ENCODE measurements at regions not wholly inside any gene's neighbourhood (a gene's known extent, or its start where the extent isn't known, plus 50 kb on each side); places are given as distances from the start of the nearest gene placed in this dataset.

DNA sequence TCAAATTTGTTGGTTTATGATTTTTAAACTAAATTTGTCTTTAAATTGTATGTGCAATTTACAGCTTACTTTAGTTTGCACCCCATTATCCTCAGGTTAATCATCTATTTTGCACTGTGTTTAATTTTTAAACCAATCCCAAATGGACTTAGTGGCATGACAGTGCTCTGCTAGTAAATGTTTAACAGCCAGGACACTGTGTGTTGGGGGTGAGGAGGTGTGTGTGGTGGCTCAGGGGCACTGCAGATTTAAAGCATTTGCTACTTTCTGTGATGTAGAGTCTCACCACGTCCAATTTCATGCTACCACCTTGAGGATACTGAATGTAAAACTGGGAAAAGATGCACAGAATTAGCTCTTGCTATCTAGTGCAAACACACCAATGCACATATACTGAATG is 225.7 kb downstream of the HAO1 start:
- TF ChIP-seq, protein P1, sequence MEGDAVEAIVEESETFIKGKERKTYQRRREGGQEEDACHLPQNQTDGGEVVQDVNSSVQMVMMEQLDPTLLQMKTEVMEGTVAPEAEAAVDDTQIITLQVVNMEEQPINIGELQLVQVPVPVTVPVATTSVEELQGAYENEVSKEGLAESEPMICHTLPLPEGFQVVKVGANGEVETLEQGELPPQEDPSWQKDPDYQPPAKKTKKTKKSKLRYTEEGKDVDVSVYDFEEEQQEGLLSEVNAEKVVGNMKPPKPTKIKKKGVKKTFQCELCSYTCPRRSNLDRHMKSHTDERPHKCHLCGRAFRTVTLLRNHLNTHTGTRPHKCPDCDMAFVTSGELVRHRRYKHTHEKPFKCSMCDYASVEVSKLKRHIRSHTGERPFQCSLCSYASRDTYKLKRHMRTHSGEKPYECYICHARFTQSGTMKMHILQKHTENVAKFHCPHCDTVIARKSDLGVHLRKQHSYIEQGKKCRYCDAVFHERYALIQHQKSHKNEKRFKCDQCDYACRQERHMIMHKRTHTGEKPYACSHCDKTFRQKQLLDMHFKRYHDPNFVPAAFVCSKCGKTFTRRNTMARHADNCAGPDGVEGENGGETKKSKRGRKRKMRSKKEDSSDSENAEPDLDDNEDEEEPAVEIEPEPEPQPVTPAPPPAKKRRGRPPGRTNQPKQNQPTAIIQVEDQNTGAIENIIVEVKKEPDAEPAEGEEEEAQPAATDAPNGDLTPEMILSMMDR (IDR thresholded peaks at IDR 0.05): no peak
- no peak for TF ChIP-seq POLR2A (IDR thresholded peaks at IDR 0.05)
